B cell (primary cell): ENCODE measurements at regions not wholly inside any gene's neighbourhood (a gene's known extent, or its start where the extent isn't known, plus 50 kb on each side); places are given as distances from the start of the nearest gene placed in this dataset.

Source experiments
- ATAC-seq: fragments of 200-7000 bp; cut with Tn5 transposase; one replicate; pipeline ENCODE4 v1.10.0; 2021; ENCODE audit warnings: low read depth, mild to moderate bottlenecking, moderate number of reproducible peaks, moderate library complexity
- CTCF ChIA-PET: fragments of 350-600 bp; sonication (Branson Sonifier 250); formaldehyde crosslinking; loops from one replicate; lab custom pipeline; 2021; ENCODE audit warnings: antibody characterized with exemption, inconsistent platforms; lab: Charles Lee
- POLR2A ChIA-PET: fragments of 350-600 bp; sonication (Branson Sonifier 250); formaldehyde crosslinking; loops from one replicate; lab custom pipeline; 2021; ENCODE audit warnings: antibody characterized with exemption; lab: Charles Lee
- DNase-seq: peaks from one replicate; pipeline ENCODE4 v3.0.0; 2013
- H2AFZ ChIP-seq: 2 replicates; pipeline ENCODE4 v1.6.1; 2012; ENCODE audit warnings: mild to moderate bottlenecking, low read depth, low read length; ENCODE audit not compliant: insufficient read depth, poor library complexity, severe bottlenecking
- H3K27ac ChIP-seq, 2 donors: 1 replicate in 1 of 2; 2 replicates in 1 of 2; pipeline ENCODE4 v1.5.1; 2012 to 2013; ENCODE audit warnings: low read length in 2 of 2, mild to moderate bottlenecking in 2 of 2, moderate library complexity in 1 of 2
- H3K27me3 ChIP-seq, 4 experiments: fragments of 200-600 bp in 1 of 4; sonication (generic) in 1 of 4; replicated peaks in 1 of 4; 1 replicate in 2 of 4; 2 replicates in 2 of 4; pipeline versions ENCODE4 v1.6.1 to v1.7.0; 2013 to 2016; ENCODE audit warnings: low read length in 3 of 4, mild to moderate bottlenecking in 2 of 4, mixed read lengths in 1 of 4, moderate library complexity in 1 of 4; ENCODE audit not compliant: insufficient read depth in 4 of 4, control insufficient read depth in 3 of 4; ENCODE audit errors: control extremely low read depth in 1 of 4
- H3K36me3 ChIP-seq, 2 experiments: replicated peaks in 1 of 2; 1 replicate in 1 of 2; 2 replicates in 1 of 2; pipeline versions ENCODE4 v1.6.1 to v1.7.1; 2013; ENCODE audit warnings: low read length in 1 of 2; ENCODE audit not compliant: insufficient read depth in 2 of 2, control insufficient read depth in 1 of 2; ENCODE audit errors: control extremely low read depth in 1 of 2, extremely low read depth in 1 of 2
- H3K4me1 ChIP-seq, 2 donors: fragments of 200-600 bp in 1 of 2; sonication (generic) in 1 of 2; 1 replicate in 1 of 2; 2 replicates in 1 of 2; pipeline versions ENCODE4 v1.5.1 to v1.6.1; 2013 to 2017; ENCODE audit warnings: low read length in 2 of 2; ENCODE audit not compliant: control insufficient read depth in 2 of 2, insufficient read depth in 2 of 2
- H3K4me2 ChIP-seq: replicated peaks from 2 replicates; pipeline ENCODE3; 2012; ENCODE audit warnings: mild to moderate bottlenecking, low read depth, low read length; ENCODE audit not compliant: poor library complexity, severe bottlenecking
- H3K4me3 ChIP-seq, 5 experiments: fragments of 200-600 bp in 1 of 5; sonication (generic) in 1 of 5; 1 replicate in 3 of 5; 2 replicates in 2 of 5; pipeline versions ENCODE4 v1.5.1 to v1.7.0; 2011 to 2016; ENCODE audit warnings: low read length in 4 of 5, mild to moderate bottlenecking in 4 of 5, low read depth in 2 of 5, control low read depth in 1 of 5, moderate library complexity in 1 of 5; ENCODE audit not compliant: insufficient read depth in 1 of 5; ENCODE audit errors: control extremely low read depth in 1 of 5, extremely low read depth in 1 of 5
- H3K79me2 ChIP-seq: fragments of 200-600 bp; sonication (generic); one replicate; pipeline ENCODE4 v1.6.0; 2016; ENCODE audit warnings: low read length; ENCODE audit not compliant: control insufficient read depth, insufficient read depth
- H3K9ac ChIP-seq: fragments of 200-600 bp; sonication (generic); 2 replicates; pipeline ENCODE4 v1.6.1; 2017; ENCODE audit warnings: mild to moderate bottlenecking, low read length, moderate library complexity
- H3K9me3 ChIP-seq, 3 donors: one replicate each; pipeline versions ENCODE4 v1.6.1 to v1.7.1; 2013; ENCODE audit warnings: low read length in 2 of 3; ENCODE audit not compliant: control insufficient read depth in 2 of 3, insufficient read depth in 1 of 3; ENCODE audit errors: control extremely low read depth in 1 of 3
- H4K20me1 ChIP-seq: 2 replicates; pipeline ENCODE4 v1.6.0; 2012; ENCODE audit warnings: mild to moderate bottlenecking, low read length; ENCODE audit not compliant: insufficient read depth, control insufficient read depth, poor library complexity, severe bottlenecking
- H3K27ac Mint-ChIP-seq: one replicate; pipeline ENCODE4 v1.8.0; 2021; ENCODE audit warnings: mixed read lengths
- H3K27me3 Mint-ChIP-seq: one replicate; pipeline ENCODE4 v1.8.0; 2021; ENCODE audit warnings: mixed read lengths
- H3K4me1 Mint-ChIP-seq: one replicate; pipeline ENCODE4 v1.8.0; 2021; ENCODE audit warnings: mixed read lengths
- H3K4me3 Mint-ChIP-seq: one replicate; pipeline ENCODE4 v1.8.0; 2021; ENCODE audit warnings: mixed read lengths
- H3K9me3 Mint-ChIP-seq: one replicate; pipeline ENCODE4 v1.8.0; 2022; ENCODE audit warnings: mixed read lengths; ENCODE audit not compliant: insufficient read depth
- EZH2 ChIP-seq: IDR thresholded peaks from 2 replicates; pipeline ENCODE4 v1.6.1; 2012; ENCODE audit warnings: borderline replicate concordance, low read depth, mild to moderate bottlenecking, moderate library complexity, low read length; ENCODE audit not compliant: insufficient read depth, poor library complexity, severe bottlenecking
- WGBS: methylation state at CpG from one replicate; pipeline ENCODE4 v1.1.5; 2013; ENCODE audit warnings: missing lambda C conversion rate; ENCODE audit not compliant: insufficient coverage; 5-methylcytosine and 5-hydroxymethylcytosine counted together
- intact Hi-C: fragments of 100-400 bp; cut with micrococcal nuclease; formaldehyde crosslinking; loops from one replicate; pipeline ENCODE4 v1.10.0; 2022
- TF ChIP-seq, protein P1 (sequence below): fragments of 200-600 bp; IDR thresholded peaks from one replicate; pipeline ENCODE4 v1.8.0; 2022; ENCODE audit warnings: antibody characterized with exemption, mild to moderate bottlenecking

DNA sequence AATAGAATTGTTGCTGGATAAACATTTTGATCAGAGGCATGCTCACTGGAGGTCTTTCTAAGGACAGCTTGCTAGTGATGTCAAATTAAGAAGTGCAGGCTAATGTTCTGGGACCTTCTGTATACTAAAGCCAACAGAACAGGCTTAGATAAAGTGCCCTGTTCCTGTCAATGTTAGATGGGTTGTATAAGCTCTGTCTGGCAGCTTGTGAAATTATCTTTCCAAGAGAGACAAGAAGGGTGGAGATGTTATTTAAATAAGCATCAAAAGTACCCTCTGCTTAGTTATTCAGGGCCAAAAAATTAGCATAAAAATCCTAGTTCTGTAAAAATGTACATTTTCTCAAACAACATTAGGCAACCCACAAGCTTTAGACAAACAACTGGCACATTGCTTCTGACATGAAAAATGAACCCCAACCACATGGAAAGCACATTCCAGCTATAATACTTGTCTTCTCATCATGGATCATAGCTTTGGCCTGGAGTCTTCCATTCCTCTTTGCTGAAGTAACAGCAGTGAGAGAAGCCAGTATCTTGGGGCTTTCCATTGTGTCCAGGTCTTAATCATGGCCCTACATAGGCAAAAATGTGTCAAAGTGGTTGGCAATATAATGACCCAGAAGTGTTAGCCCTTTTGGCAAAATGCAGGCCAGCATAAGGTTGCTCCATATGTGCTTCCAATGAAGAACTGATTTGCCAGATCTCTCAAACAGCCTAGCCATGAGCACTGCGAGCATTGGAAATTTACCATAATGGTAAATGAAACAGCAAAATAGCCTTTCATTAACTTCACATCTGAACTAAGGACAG lies 478.1 kb upstream of the ZNF804A start:
- Histone ChIP-seq H3K27me3 (no peaks in the 10 kb centered on the region), H3K79me2 (no peaks in the 10 kb centered on the region), H3K4me2 (no peak overlapping the region), H4K20me1 (no peaks in the 10 kb centered on the region), H3K27ac (no peak overlapping the region), H3K36me3 (no peaks in the 10 kb centered on the region), H3K9me3 (peaks cover 0 to 2% (median 0%) of the 10 kb centered on the region in 3 donors), H3K4me3 (no peak overlapping the region), H2AFZ (no peak overlapping the region), H3K4me1 (no peaks in the 10 kb centered on the region), H3K9ac (no peak overlapping the region)
- Mint-ChIP-seq H3K4me1 (no peaks in the 10 kb centered on the region), H3K4me3 (no peak overlapping the region), H3K27me3 (no peaks in the 10 kb centered on the region), H3K27ac (no peak overlapping the region), H3K9me3 (no peaks in the 10 kb centered on the region)
- intact Hi-C loops, result no loop called here
- DNase-seq, result no peak
- ChIA-PET CTCF (no interaction called here), POLR2A (no interaction called here)
- TF ChIP-seq EZH2, result no peak
- TF ChIP-seq, protein P1, sequence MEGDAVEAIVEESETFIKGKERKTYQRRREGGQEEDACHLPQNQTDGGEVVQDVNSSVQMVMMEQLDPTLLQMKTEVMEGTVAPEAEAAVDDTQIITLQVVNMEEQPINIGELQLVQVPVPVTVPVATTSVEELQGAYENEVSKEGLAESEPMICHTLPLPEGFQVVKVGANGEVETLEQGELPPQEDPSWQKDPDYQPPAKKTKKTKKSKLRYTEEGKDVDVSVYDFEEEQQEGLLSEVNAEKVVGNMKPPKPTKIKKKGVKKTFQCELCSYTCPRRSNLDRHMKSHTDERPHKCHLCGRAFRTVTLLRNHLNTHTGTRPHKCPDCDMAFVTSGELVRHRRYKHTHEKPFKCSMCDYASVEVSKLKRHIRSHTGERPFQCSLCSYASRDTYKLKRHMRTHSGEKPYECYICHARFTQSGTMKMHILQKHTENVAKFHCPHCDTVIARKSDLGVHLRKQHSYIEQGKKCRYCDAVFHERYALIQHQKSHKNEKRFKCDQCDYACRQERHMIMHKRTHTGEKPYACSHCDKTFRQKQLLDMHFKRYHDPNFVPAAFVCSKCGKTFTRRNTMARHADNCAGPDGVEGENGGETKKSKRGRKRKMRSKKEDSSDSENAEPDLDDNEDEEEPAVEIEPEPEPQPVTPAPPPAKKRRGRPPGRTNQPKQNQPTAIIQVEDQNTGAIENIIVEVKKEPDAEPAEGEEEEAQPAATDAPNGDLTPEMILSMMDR, result no peak
- no CpG with 5 or more reads among the region's 1 CpG for WGBS
- ATAC-seq, result no peak

DNA sequence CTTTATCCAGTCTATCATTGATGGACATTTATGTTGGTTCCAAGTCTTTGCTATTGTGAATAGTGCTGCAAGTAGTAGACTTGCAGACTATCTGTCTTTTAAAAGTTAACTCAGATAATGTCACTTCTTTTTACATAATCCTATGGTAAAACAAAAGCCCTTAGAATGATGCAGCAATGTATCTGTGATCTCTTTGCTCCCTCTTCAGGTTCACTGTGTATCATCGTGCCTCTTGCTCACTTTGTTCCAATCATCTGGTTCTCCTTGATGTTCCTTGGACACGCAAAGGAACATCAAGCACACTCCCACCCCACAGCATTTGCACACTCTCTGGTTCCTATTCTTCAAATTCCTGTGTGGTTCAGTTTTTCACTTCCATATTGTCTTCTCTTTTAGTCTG lies 472.5 kb upstream of the ZNF804A start:
- Histone ChIP-seq H3K36me3 (no peaks in the 10 kb centered on the region), H3K9me3 (no peaks in the 10 kb centered on the region), H2AFZ (no peak overlapping the region), H3K27ac (no peak overlapping the region), H3K4me3 (no peak overlapping the region), H3K79me2 (no peaks in the 10 kb centered on the region), H4K20me1 (no peaks in the 10 kb centered on the region), H3K9ac (no peak overlapping the region), H3K4me1 (no peaks in the 10 kb centered on the region), H3K27me3 (no peaks in the 10 kb centered on the region), H3K4me2 (no peak overlapping the region)
- no peak for DNase-seq
- ChIA-PET POLR2A (no interaction called here), CTCF (no interaction called here)
- H3K9me3 Mint-ChIP-seq, result no peaks in the 10 kb centered on the region
- H3K27ac Mint-ChIP-seq, result no peak overlapping the region
- no peak for ATAC-seq
- intact Hi-C loops, result no loop called here
- no peaks in the 10 kb centered on the region for H3K4me1 Mint-ChIP-seq
- H3K4me3 Mint-ChIP-seq, result no peak overlapping the region
- WGBS, result 89% methylated on average over 2 of the region's 2 CpGs
- TF ChIP-seq, protein P1, result no peak
- no peak for TF ChIP-seq EZH2
- no peaks in the 10 kb centered on the region for H3K27me3 Mint-ChIP-seq
